OCI-LY7 (cell line): ENCODE measurements at regions not wholly inside any gene's neighbourhood (a gene's known extent, or its start where the extent isn't known, plus 50 kb on each side); places are given as distances from the start of the nearest gene placed in this dataset.

Experiments used
- BruUV-seq: library from RNA; stranded (reverse); fragments of 400-500 nt; replicated peaks from 2 replicates; lab custom pipeline; 2021; lab: Mats Ljungman, UMichigan
- CTCF ChIA-PET: fragments of 300-600 bp; sonication (Branson Sonifier 250); formaldehyde crosslinking; loops from one replicate; lab custom pipeline; 2022; ENCODE audit warnings: antibody characterized with exemption; ENCODE audit not compliant: unreplicated experiment; lab: Charles Lee
- POLR2A ChIA-PET: fragments of 300-600 bp; sonication (Branson Sonifier 250); formaldehyde crosslinking; loops from one replicate; lab custom pipeline; 2022; ENCODE audit warnings: antibody characterized with exemption; lab: Charles Lee
- DNase-seq: peaks from one replicate; pipeline ENCODE4 v3.0.0-alpha.2; 2015; ENCODE audit warnings: low spot score
- H2AFZ ChIP-seq: fragments of 200-600 bp; sonication (generic), shearing (Covaris generic); 2 replicates; pipeline ENCODE4 v1.6.1; 2014; ENCODE audit warnings: mild to moderate bottlenecking, antibody characterized with exemption, low read length, moderate library complexity
- H3K27ac ChIP-seq: fragments of 200-600 bp; sonication (generic); 2 replicates; pipeline ENCODE4 v1.5.1; 2014; ENCODE audit warnings: mixed run types, low read depth, mild to moderate bottlenecking, moderate library complexity, low read length, inconsistent platforms; ENCODE audit not compliant: poor library complexity, severe bottlenecking
- H3K36me3 ChIP-seq: fragments of 200-600 bp; sonication (generic); 2 replicates; pipeline ENCODE4 v1.6.1; 2014; ENCODE audit warnings: mild to moderate bottlenecking, antibody characterized with exemption, low read length, moderate library complexity, mixed read lengths; ENCODE audit not compliant: insufficient read depth
- H3K4me1 ChIP-seq: fragments of 200-600 bp; sonication (generic); 2 replicates; pipeline ENCODE4 v1.5.1; 2014; ENCODE audit warnings: mild to moderate bottlenecking, low read length; ENCODE audit not compliant: insufficient read depth, poor library complexity, severe bottlenecking
- H3K4me2 ChIP-seq: fragments of 200-600 bp; sonication (generic); 2 replicates; pipeline ENCODE4 v1.6.1; 2014; ENCODE audit warnings: mild to moderate bottlenecking, low read length
- H3K4me3 ChIP-seq: fragments of 200-600 bp; sonication (generic); 2 replicates; pipeline ENCODE4 v1.5.1; 2014; ENCODE audit warnings: mild to moderate bottlenecking, low read depth, low read length; ENCODE audit not compliant: poor library complexity, severe bottlenecking
- H3K79me2 ChIP-seq: fragments of 200-600 bp; sonication (generic); 2 replicates; pipeline ENCODE4 v1.6.1; 2016; ENCODE audit warnings: low read depth, mild to moderate bottlenecking, low read length, moderate library complexity, mixed read lengths; ENCODE audit not compliant: insufficient read depth
- H3K9me2 ChIP-seq: fragments of 200-600 bp; sonication (generic); 2 replicates; pipeline ENCODE4 v1.6.1; 2016; ENCODE audit warnings: mild to moderate bottlenecking, low read length, mixed read lengths; ENCODE audit not compliant: insufficient read depth
- H3K9me3 ChIP-seq: fragments of 200-600 bp; sonication (generic); 2 replicates; pipeline ENCODE4 v1.6.1; 2014; ENCODE audit warnings: mild to moderate bottlenecking, mixed run types, low read length, mixed read lengths
- H4K20me1 ChIP-seq: fragments of 200-600 bp; sonication (generic); 2 replicates; pipeline ENCODE4 v1.6.1; 2014; ENCODE audit warnings: mild to moderate bottlenecking, antibody characterized with exemption, low read length, moderate library complexity, mixed read lengths; ENCODE audit not compliant: insufficient read depth
- EZH2phosphoT487 ChIP-seq: fragments of 200-600 bp; sonication (generic); IDR thresholded peaks from 2 replicates; pipeline ENCODE4 v1.6.1; 2018; ENCODE audit warnings: low read depth, borderline replicate concordance, mild to moderate bottlenecking, mixed run types, antibody characterized with exemption, low read length, moderate library complexity, mixed read lengths
- intact Hi-C: fragments of 100-400 bp; cut with micrococcal nuclease; formaldehyde crosslinking; loops from one replicate; pipeline ENCODE4 v1.10.0; 2022; ENCODE audit not compliant: unreplicated experiment
- TF ChIP-seq, protein P1 (sequence below): fragments of 200-600 bp; sonication (generic); conservative IDR thresholded peaks from 2 replicates; pipeline ENCODE4 v1.5.1; 2014; ENCODE audit warnings: mild to moderate bottlenecking, antibody characterized with exemption, low read length, moderate library complexity, mixed read lengths

- DNase-seq, result no peak
- Histone ChIP-seq H2AFZ (no peak overlapping the region), H3K36me3 (no peaks in the 10 kb centered on the region), H3K4me1 (no peaks in the 10 kb centered on the region), H3K4me3 (no peak overlapping the region), H3K27ac (no peak overlapping the region), H3K9me2 (no peaks in the 10 kb centered on the region), H3K79me2 (no peaks in the 10 kb centered on the region), H4K20me1 (no peaks in the 10 kb centered on the region), H3K9me3 (no peaks in the 10 kb centered on the region), H3K4me2 (no peak overlapping the region)
- no TSS peak for BruUV-seq
- CTCF ChIA-PET, result no interaction called here
- POLR2A ChIA-PET, result no interaction called here
- TF ChIP-seq, protein P1, sequence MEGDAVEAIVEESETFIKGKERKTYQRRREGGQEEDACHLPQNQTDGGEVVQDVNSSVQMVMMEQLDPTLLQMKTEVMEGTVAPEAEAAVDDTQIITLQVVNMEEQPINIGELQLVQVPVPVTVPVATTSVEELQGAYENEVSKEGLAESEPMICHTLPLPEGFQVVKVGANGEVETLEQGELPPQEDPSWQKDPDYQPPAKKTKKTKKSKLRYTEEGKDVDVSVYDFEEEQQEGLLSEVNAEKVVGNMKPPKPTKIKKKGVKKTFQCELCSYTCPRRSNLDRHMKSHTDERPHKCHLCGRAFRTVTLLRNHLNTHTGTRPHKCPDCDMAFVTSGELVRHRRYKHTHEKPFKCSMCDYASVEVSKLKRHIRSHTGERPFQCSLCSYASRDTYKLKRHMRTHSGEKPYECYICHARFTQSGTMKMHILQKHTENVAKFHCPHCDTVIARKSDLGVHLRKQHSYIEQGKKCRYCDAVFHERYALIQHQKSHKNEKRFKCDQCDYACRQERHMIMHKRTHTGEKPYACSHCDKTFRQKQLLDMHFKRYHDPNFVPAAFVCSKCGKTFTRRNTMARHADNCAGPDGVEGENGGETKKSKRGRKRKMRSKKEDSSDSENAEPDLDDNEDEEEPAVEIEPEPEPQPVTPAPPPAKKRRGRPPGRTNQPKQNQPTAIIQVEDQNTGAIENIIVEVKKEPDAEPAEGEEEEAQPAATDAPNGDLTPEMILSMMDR, result no peak
- no peak for TF ChIP-seq EZH2phosphoT487
- intact Hi-C loops, result no loop called here
These were observed 820.4 kb downstream of the BCL11A start for GRCh38 chr2:59732871-59733566.

GRCh38 chr2:59727121-59727590 is 826.3 kb downstream of the BCL11A start:
- H3K27ac ChIP-seq, result no peak overlapping the region
- no TSS peak for BruUV-seq

More at GRCh38 chr2:59727121-59727590, 826.3 kb downstream of the BCL11A start:
- H3K4me1 ChIP-seq, result no peaks in the 10 kb centered on the region
- no peaks in the 10 kb centered on the region for H3K9me2 ChIP-seq
- H3K4me3 ChIP-seq, result no peak overlapping the region
- H3K4me2 ChIP-seq, result no peak overlapping the region
- no peak for DNase-seq
- H3K36me3 ChIP-seq, result no peaks in the 10 kb centered on the region
- intact Hi-C loops, result no loop called here
- ChIA-PET CTCF (no interaction called here), POLR2A (interaction anchor here (0.9 kb wide), 1 partner anchor 365 kb away, joined by 3 read pairs; no protein-coding TSS in a partner anchor)
- no peak overlapping the region for H2AFZ ChIP-seq
- TF ChIP-seq, protein P1, result no peak
- no peak for TF ChIP-seq EZH2phosphoT487
- H4K20me1 ChIP-seq, result no peaks in the 10 kb centered on the region
- H3K79me2 ChIP-seq, result no peaks in the 10 kb centered on the region
- H3K9me3 ChIP-seq, result no peaks in the 10 kb centered on the region
